SKM-1 treated with dmso at 0.1 percent for 144 hours (cell line): ENCODE measurements at regions not wholly inside any gene's neighbourhood (a gene's known extent, or its start where the extent isn't known, plus 50 kb on each side); places are given as distances from the start of the nearest gene placed in this dataset.

Experiments used
- DNase-seq: peaks from one replicate; lab custom pipeline; 2025; ENCODE audit not compliant: unreplicated experiment; lab: John Stamatoyannopoulos, UW

DNA sequence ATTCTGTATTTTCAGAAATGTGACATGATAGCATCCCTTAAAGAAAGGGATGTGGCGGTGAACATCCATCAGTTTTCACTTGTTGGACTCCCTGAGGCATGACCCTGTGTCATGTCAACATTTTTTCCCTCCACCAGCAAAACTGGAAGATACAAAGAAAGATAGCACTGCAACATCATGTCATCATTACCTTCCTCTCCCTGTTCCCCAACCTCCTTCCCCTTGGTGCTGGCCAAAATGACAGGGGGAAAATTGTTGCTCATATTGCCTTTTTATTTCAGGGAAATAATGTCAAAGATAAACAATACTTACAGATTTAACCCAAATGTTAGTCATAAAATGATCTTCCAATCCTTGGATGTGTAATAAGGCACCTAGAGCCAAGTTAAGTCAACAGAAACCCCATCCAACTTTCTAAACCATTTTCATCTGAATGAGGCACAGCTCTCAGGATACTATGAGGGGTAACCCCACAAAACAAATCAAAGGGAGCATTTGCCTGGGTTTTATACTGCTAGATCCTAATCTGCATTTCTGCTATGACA, 644.3 kb downstream of the ACTL7B start:
- DNase-seq: no peak

DNA sequence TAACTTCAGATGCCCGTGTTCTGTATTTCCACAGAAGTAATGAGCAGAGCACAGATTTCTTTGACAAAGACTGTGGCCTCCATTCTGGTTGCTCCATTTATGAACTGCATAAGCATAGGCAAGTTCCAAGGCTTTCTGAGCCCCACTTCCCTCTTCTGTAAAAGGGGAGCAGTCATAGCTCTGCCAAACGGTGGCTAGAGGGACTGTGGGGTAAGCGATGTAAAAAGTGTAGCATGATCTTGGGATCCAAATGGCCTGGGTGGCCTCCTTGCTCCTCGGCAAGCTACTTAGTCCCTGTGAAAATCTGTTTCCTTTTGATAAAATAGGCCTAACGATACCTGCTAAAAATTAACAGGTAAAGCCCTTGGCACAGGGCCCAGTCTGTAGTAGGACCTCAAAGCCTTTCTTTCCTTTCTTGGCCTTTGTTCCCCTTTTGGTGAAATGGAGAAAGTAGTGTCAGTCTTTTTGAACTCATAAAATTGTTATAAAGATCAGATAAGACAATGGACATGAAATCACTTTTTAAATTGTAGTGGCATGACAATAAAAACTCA, 646.6 kb downstream of the ACTL7B start:
- no peak for DNase-seq

DNA sequence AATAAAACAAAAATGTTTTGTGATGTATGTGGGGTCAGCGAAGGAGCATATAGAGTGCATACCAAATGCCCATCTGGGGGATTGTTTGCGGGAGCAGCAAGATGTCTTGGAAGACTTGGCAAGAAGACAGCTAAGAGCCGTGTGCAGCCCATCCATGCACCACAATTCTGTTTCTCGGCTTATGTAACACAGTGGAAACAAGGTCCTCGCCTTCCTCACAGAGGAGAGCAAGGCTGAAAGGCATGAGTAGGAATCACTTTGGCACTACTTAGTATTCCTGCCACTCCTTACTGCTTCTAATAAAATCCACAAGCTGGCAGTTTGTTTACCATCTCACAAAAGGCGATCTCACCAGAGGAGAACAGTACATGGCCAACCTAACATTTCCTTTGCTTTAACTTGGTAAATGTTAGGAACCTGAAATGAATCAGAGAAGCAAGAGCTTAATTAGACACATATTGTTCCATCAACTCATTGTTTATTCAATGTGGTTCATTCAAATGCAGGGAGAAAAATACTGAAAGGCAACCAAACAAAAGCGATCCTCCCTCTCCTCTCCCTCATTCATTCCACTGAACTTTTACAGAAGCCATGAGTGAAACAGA, 648.1 kb downstream of the ACTL7B start:
- DNase-seq: no peak

DNA sequence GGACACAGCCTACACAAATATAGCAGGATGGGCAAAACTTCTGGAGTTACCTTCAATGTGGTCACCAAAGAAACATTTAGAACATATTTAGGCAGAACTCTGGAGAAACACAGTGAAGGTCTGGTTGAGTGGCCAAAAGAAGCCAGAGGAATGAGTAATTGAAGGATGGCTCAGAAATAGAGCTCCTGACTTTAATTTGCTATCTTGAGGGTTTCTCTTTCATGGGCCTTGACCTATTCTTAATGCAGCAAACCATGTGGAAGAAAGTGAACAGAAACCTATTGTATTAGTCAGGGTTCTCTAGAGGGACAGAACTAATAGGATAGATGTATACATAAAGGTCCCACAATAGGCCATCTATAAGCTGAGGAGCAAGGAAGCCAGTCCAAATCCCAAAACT, 650.5 kb downstream of the ACTL7B start:
- no peak for DNase-seq

DNA sequence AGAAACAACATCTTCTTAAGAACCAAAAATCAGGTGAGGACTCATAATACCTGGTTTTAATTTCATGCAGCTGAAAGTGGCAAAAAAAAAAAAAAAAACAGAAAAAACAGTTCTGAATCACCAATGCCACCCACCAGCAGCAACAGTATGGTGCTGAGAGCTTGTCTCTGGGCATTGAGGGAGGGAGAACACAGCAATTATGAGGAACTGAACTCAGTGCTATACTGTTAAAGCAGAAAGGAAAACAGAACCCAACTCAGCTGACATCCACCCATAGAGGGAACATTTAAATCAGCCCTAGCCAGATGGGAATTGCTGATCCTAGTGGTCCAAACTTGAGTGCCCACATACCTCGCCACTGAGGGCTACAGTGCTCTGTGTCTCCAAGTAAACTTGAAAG, 657.9 kb downstream of the ACTL7B start:
- no peak for DNase-seq

DNA sequence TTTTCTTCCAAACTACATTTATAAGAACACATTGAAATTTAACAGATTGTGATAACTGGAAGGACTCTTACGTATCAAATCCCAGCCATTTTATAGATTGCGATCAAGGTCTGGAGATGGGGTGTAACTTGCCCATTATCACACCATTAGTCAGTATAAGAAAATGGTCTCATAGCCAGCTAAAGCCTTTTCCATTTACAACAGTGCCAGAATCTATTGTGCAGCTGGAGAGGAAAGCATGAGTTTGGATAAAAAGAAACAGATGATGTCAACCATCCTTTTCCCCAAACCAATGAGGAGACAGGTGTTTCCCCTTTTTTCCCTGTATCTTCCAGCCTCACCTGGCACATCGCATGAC, 658.8 kb downstream of the ACTL7B start:
- DNase-seq: no peak

DNA sequence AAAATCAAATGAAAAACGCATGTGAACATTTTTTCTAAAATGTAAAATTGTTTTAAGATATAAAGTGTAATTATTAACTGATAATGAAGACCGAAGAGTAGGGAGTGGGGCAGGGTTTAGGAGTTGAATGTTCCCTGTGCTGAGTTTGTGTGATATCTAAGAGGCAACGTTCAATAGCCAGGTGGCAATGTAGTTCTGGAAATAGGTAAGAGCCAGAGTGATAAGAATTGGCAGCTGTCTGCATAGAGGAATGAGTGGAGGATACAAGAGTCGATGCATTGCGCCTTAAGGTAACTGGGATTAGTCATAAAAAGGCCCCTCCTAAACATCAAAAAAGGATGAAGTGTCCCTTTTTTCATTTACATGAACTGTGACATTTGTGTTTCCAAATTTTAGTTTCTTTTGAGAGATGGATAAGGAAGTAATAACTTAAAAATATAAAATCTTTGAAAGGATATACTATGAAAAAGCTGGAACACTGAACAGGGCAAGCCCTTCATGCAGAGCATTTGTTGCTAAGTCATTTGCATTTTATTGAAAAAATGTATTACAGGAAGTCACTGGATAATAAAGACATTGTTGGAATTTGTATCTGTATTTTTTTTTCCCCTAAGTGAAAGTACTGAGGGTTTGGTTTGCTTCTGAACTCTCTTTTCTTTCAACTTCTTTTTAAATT, 659.3 kb downstream of the ACTL7B start:
- no peak for DNase-seq

DNA sequence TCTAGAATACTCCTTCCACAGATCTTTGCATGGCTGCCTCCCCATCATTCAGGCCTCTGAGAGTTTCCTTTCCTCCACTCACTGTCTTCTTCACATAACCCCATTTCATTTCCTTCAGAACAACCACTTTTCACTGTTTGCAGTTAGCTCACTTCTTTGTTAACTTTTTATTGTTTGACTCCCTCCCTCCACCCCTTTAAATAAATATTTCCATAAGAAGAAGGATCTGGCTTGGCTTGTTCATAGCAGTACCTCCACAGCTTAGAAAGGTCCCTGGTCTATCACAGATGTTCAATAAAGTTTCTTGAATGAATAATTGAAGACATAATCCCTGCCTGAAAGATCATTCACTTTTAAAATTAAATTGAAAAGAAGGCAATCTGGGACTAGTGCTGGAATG, 661.6 kb downstream of the ACTL7B start:
- no peak for DNase-seq

DNA sequence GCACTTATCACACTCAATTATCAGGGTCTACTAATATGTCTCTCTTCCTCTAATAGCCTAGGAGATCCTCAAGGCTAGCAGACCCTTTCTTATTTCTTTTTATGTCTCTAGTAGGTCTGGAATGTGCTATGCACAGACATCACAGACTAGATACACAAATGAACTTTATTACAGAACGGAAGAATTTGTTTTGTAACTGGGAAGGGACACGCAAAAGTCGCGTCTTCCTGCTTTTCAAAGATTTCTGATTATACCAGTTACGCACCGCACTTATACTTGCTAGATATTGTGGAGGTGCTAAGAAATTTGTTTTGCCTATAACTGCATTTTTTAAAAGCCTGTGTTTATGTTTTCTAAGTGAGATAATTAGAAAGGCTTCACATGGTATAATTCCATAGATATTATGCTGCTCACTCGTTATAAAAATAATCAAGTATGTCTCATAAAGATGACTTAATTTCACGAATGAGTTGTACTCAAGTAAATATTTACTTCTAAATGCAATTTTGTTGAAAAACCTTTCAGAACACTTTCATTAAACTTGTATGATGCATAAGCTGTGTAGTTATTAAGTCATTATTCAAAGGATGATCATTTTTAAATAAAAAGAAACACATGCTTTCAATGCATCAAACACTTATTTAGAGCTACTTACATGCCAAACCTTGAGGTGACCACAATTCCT, 662.6 kb downstream of the ACTL7B start:
- no peak for DNase-seq

DNA sequence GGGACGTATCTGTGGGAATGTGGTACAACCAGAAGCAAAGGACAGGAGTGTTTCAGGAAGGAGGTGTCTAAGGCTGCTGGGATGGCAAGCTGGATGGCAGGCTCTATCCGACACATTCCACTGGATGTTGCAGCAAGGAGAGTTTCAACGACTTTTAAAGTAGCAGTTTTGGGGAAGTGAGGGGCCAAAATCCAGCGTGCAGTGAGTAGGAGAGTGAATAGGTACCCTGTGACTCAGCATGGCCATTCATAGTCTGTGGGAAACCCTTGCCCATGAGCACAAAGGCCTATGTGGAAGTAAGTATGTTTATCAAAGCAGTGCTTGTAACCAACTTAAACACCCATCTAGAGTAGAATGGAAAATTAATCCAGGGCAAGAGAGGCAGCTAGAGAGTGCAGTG, 664.7 kb downstream of the ACTL7B start:
- peak; percentile 11 for DNase-seq

DNA sequence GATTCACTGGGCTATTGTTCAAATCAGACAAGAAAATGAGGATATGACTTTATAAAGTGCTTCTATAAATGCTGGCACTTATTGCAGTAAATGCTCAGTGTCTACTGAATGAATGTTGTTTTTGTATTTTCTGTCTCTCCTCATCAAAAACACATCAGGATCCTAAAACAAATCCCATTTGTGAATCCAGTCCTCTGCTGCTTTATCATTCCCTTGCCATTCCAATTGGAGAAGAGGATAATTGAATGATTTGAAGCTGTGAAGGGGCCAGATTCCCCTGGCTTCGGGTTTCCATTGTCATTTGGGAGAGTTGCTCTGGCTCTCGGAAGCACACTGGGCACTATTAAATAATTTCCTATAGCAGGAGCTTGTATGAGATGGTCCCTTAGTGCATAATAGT, 666.8 kb downstream of the ACTL7B start:
- DNase-seq: no peak

DNA sequence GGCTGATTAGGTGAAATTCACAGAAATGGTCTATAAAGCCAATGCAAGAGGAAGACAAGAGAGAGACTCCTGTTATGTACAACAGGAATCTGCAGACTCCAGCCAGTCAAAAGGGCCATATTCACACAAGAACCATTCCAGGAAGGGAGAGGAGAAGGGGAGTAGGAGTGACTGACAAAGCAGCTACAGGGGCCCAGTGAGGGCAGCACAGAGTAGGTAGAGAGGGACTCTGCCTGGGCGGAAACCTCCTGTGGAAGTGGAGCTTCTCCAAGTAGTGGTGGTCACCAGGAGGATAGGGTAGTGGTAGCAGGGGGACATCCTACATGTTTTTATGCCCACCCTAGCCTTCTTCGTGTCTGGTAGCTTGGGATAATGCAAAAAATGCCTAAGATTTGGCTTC, 667.3 kb downstream of the ACTL7B start:
- no peak for DNase-seq

DNA sequence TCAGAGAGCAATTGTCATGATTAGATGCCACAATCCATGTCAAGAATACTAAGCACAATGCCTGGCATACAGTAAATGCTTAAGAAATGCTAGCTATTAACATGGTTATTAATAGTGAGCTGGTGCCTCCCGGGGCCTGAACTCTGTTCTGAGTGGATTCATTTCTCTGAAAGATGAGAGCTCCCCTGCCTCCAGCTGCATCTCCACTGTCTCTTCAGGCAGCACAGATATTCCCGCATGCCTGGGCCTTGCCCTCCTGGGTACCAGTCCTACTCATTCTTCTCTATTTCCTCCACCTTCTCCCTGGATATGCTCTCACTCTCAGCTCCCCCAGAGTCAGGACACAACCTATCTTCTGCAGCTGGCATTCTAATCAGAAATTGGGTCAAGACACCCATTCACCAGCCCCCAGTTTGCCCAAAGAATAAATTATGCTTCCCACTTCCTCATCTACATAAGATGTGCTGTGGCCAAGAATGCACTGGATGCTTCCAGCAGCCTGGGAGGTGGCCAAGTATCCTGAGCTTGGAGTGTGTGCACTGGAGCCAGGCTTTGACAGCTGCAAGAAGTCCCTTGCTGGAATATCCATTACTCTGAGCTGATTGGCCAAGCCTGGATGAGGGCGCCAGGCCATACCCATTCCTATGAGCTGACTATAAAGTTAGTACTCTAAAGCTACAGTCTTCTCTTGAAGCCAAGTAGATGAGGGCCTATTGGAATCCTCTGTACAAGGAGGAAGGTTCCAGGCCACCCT, 669.0 kb downstream of the ACTL7B start:
- DNase-seq: no peak

DNA sequence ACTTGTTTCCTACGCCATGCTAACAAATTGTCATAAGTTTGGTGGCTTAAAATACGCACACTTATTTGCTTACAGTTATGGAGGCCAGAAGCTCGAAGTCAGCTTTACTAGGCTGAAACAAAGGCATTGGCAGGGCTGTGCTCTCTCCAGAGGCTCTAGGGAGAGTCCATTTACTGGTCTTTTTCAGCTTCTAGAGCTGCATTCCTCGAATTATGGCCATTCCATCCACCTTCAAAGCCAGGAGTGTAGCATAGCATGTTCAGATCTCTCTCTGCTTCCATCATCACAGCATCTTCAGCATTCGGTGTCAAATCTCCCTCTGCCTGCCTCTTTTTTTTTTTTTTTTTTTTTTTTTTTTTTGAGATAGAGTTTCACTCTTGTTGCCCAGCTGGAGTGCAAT, 670.2 kb downstream of the ACTL7B start:
- DNase-seq: no peak

DNA sequence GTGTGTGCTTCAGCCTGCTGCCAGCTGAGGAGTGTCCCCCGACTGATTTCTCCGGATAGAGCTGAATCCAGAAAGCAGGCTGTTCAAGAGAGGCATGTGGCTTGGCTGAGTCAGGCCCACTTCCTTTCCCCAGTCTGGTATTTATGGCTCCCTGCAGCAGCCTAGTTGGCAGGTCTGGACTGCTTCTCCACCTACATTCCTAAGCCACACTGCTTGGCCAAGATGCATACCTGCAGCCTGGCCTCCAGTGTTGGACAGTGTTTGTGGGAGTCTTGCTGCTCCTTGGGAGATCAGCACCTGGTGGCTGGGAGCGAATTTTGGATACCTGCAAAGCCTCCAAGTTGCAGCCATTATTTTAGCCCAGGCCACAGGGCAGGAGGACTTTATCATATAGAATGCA, 670.8 kb downstream of the ACTL7B start:
- no peak for DNase-seq

DNA sequence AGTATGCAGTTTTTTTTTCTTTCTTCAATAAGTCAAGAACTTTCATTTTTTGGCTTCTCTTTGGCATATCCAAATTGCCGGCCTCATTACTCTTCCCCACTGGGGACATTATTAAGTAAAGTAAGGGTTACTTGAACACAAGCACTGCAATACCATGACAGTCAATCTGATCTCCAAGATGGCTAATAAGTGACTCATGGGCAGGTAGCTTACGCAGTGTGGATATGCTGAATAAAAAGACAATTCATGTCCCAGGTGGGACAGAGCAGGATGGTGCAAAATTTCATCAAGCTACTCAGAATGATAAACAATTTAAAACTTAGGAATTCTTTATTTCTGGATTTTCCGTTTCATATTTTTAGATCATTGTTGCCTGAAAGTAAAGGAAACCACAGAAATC, 671.8 kb downstream of the ACTL7B start:
- no peak for DNase-seq

DNA sequence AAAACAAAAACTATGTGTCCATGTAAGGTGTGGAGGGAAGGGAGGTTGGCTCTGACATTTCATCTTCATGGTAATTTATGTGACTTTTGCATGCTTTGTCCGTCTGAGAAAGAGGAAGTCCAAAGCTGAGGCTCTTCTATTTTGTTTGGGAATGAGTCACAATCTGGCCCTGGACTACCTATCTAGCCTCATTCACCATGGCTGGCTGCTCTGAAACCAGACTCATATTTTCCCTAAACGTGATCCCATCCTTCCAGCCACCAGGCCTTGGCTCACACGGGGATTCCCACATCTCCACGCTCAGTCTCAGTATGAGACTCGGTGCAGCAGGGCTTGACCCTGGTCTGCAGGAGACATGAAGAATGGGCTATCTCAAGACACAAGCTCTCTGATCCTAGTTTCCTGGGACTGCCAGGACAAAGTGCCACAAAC, 672.8 kb downstream of the ACTL7B start:
- DNase-seq: peak; percentile 3

DNA sequence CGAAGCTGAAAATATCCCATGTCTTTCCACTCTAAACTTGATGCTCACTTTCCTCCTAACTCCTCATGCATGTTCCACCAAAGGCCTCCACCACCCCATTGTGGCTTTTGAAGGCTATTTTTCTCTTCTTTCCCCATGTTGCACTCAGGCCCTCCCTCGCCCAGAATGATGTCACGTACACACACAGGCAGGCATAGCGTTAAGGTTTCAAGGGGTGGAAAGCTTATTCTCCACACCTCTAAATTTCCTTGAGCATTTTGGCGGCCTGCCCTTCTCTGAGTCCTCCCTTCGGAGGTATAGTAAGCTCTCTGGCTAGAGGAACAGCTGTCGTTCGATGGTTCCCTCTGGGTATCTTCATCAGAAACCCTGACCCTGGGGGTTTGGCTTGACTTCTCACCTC, 673.5 kb downstream of the ACTL7B start:
- no peak for DNase-seq

DNA sequence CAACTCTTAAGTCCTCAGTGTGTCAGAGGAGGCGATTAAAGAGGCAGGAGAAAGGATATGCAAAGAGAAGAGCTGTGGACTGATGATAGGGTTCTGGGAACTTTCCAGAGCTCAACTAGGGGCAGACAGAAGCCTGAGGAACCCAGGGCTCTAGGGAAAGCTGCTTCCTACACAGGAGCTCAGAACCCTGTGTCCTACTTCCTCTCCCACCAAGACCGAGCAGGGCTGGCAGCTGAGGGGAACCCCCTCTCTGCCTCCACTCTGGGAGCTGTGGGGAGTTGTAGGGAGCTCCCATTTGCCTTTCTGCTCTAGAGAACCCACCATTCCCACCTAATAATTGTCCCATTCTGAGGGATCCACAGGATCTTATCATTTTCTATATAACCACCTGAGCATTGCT, 674.3 kb downstream of the ACTL7B start:
- DNase-seq: no peak

DNA sequence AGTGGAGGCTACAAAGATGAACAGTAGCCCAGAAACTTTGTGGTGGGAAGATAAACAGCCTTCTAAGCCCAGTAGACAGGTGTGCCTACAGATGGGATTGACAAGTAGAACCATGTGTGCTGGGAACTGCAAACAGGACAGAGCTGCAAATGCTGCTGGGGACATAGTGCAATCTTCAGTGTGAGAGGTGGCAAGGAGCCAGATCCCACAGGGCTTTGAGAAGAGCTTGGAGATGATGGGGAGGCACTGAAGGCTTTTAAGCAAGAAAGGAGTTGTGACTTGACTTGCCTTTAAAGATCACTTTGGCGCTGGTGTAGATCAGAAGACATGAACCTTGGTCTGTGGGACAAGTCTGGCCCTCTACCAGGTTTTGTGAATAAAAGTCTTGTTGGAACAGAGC, 675.2 kb downstream of the ACTL7B start:
- DNase-seq: no peak

DNA sequence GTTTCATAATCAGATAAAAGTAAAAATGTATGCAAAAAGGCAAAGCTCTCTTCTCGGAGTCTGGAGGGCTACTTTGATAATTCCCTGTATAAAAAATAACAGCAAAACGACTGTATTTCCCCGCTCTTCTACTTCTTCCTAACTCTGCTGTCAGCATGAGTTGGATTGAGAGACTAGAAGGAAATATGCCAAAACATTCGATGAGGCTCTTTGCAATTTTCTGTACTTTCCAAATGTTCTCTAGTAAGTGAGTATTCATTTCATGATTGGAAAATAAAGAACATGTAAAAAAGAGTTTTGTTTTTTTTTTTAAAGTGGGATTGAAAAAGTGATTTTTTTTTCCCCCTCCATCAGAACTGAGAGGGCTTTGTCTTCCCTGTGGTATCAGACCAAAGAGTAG, 677.5 kb downstream of the ACTL7B start:
- no peak for DNase-seq
